Activated CD4-positive, alpha-beta T cell treated with anti-CD3 and anti-CD28 coated beads for 4 hours (primary cell): ENCODE measurements at regions not wholly inside any gene's neighbourhood (a gene's known extent, or its start where the extent isn't known, plus 50 kb on each side); places are given as distances from the start of the nearest gene placed in this dataset.
"Not testable (repeated sequence)": the region's sequence is repeated elsewhere in the genome, so short reads cannot be mapped to it uniquely, and the experiment has no call there.

ENCODE experiments used
- DNase-seq, 2 donors: peaks; one replicate each; pipeline ENCODE4 v3.0.0-alpha.2; 2020

GRCh38 chr2:8229546-8229986 lies 452.3 kb upstream of the ID2 start:
- peak; percentile 13 to 22 for DNase-seq

- DNase-seq, result no peak
Observed at GRCh38 chr2:8230466-8230865, 451.4 kb upstream of the ID2 start.

GRCh38 chr2:8231902-8232301 lies 450.0 kb upstream of the ID2 start:
- DNase-seq, result no peak

DNA sequence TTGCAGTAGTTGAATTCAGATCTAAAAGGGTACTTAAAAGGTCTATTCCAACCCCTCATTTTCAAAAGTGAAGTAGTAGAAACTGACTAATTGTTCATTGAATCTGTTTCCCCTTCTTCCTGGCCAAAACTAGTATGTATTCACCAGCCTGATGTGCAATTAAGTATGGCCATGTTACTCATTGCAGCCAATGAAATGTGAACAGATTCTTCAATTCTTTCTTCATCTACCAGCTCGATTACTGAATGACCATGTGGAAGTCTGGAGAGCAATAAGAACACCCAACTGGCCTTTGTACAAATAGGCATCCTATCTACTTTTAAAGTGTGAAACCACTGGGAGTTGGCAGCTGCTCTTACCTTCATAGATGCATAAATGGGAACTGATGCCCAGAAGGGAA lies 449.0 kb upstream of the ID2 start:
- no peak for DNase-seq

DNA sequence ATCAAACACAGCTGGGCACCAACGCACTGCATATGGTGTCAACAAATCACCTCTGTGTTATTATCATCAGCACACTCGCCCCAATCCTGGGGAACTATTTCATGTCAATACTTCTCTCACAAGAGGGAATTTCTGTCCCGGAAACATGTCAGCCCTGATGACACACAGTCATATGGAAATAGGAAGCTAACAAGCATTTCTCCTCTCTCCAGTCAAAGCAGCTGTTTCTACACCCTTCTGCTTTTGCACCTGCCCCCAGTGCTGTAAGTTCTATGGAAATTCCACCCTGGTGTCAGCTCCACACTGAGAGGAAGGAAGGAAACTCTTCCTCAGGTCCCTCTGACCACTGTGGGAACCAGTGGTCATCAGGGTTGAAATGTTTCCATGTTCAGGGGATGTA lies 447.6 kb upstream of the ID2 start:
- no peak for DNase-seq

- no peak for DNase-seq
Observed at GRCh38 chr2:8234757-8235374, 447.0 kb upstream of the ID2 start.

- no peak for DNase-seq
Observed at GRCh38 chr2:8235419-8235818, 446.4 kb upstream of the ID2 start.

DNA sequence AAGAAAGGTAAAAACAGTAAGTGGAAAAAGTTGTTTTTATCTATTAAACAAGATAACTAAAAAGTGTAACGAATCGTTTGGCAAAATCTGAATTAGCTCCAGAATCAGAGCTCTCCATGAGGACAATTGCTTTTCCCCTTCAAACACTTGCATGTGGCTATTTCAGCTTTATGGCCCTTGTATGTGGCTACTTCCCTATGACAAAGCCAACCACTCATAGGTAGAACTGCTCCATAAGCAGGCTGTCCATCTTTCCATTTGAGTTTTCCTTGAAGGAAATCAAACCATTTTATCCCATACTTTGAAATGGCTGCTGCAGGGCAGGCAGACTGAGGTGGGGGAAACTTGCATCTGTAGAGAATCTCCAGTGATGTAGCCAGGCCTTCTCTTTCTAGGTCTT lies 445.5 kb upstream of the ID2 start:
- no peak for DNase-seq

DNA sequence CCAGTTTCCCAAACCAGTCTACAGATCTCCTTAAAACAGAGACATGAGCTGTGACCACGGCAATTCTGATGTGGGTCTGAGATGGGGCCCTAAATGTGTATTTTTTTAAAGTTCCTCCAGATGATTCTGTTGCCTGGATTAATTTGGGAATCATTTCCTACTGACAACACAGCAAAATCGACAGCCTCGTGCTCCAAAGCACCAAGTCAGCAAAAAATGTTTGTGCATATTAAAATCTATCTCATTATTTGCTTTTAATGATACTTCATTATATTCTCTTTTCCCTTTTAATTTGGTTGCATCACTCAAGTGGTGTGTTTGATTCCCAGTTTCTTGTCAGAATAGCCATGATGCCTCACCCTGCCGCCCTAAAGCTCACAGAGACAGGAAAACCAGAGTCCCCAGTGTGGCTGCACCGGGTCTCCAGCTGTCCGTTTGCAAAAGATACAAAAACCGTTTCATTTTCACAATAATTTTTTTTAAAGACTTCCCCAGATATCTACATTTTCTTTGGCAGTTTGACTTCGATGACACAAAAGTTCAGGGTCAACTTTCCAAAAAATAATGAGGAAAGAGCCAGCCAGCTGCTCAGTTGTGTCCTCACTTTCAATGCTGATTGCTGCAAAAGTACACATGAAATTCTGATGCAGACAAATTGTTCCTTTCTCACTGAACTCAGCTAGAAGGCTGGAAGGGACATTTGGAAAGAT lies 443.2 kb upstream of the ID2 start:
- DNase-seq, result no peak

DNA sequence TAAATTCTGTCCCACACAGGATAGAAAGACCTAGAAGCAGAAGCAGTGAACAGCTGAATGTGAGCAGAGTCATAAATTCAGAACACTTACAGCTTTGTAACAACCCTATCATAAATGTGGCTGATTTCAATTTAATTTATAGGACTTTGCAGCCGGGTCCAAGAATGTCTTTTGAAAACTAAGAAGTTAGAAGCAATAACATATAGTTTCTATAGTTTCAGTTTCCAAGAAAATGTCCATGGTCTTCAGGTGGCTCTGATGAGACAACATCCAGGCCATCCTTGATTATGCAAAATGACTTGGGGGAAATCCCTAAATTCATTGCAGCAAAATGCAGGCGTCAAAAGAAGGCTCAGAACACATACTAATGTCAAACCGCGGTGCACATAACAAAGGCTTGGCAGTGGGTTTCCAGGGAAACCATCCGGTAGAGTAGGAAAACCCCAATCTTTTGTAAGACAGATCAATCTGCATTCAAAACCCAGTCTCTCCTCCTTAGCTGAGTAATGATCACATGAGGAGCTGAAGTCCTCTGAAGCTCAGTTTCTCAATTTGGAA lies 442.2 kb upstream of the ID2 start:
- DNase-seq, result no peak

DNA sequence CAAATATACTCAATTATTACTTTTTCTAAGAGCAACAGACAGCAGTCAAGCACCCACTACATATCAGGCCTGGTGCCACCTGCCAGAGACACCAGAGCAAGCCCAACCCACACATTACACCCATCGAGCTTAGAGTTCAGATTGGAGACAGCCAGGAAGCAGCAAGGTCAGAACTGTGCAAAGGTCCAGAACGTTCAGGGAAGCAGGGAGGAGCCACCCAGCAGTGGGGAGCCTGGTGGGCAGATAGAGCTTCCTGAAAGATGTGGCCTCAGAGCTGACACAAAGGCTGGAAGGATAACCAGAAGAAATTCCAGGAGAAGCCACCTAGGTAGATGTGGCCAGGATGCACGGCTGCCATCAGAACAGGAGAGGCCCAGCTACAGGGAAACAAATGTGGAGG lies 440.5 kb upstream of the ID2 start:
- no peak for DNase-seq

- no peak for DNase-seq
Observed at GRCh38 chr2:8242739-8243138, 439.1 kb upstream of the ID2 start.

GRCh38 chr2:8243748-8244400 lies 438.0 kb upstream of the ID2 start:
- no peak for DNase-seq

- DNase-seq, result no peak
Observed at GRCh38 chr2:8244639-8245038, 437.2 kb upstream of the ID2 start.

GRCh38 chr2:8246137-8246536 lies 435.7 kb upstream of the ID2 start:
- no peak for DNase-seq

- no peak for DNase-seq
Observed at GRCh38 chr2:8247905-8248622, 433.8 kb upstream of the ID2 start.

DNA sequence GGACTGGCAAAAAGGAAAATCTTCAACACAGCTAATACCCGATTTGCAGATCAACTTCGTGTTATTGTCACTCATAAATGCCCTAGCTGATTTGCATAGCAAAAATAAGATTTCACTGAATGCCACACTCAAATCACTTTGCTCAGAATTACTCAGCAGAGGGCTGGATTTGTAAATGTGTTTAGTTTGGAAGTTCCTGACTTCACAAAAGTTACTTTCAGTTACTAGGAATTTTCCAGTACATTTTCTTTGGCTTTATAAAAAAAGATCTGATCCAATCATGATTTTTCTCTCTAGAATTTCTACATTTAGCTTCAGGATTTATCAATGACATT lies 433.3 kb upstream of the ID2 start:
- DNase-seq, result no peak

GRCh38 chr2:8249141-8249540 lies 432.7 kb upstream of the ID2 start:
- no peak for DNase-seq

- no peak for DNase-seq
Observed at GRCh38 chr2:8249769-8250168, 432.1 kb upstream of the ID2 start.

- DNase-seq, result not testable (repeated sequence)
Observed at GRCh38 chr2:8250290-8250689, 431.6 kb upstream of the ID2 start.

GRCh38 chr2:8251291-8251690 lies 430.6 kb upstream of the ID2 start:
- DNase-seq, result no peak

DNA sequence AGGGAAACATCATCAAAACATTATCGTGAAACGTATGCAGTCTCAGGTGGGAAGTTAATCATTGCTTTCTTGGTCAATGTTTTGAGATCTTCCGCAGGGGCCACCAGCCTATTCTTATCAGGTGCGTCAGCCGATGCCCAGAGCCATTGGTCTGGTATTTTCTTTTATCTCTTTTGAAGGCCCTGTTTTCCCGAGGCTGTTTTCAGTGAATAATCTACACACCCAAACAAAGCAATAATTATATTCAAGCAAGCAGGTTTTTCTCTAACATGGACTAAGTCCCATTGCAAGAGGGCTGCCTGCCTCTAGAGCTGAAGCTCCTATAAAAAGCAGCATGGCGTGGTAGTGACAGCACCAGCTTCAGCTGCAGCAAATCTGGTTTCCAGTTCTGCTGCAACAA lies 430.0 kb upstream of the ID2 start:
- no peak for DNase-seq

GRCh38 chr2:8252997-8253694 lies 428.7 kb upstream of the ID2 start:
- no peak for DNase-seq
